IPS DF 6.9 (cell line): ENCODE measurements at regions not wholly inside any gene's neighbourhood (a gene's known extent, or its start where the extent isn't known, plus 50 kb on each side); places are given as distances from the start of the nearest gene placed in this dataset.
"Not testable (repeated sequence)": the region's sequence is repeated elsewhere in the genome, so short reads cannot be mapped to it uniquely, and the experiment has no call there.

ENCODE experiments used
- DNase-seq: peaks from one replicate; pipeline ENCODE4 v3.0.0-alpha.2; 2013; ENCODE audit warnings: low read depth, low spot score
- H3K27ac ChIP-seq: one replicate; pipeline ENCODE4 v1.5.1; 2013; ENCODE audit warnings: low read length, control low read depth
- H3K27me3 ChIP-seq: 2 replicates; pipeline ENCODE4 v1.6.1; 2013; ENCODE audit warnings: mild to moderate bottlenecking, low read length; ENCODE audit not compliant: control insufficient read depth, insufficient read depth
- H3K36me3 ChIP-seq: 2 replicates; pipeline ENCODE4 v1.6.1; 2013; ENCODE audit warnings: low read length; ENCODE audit not compliant: control insufficient read depth, insufficient read depth
- H3K4me1 ChIP-seq: 2 replicates; pipeline ENCODE4 v1.6.1; 2013; ENCODE audit warnings: low read length; ENCODE audit not compliant: control insufficient read depth, insufficient read depth
- H3K4me3 ChIP-seq: 2 replicates; pipeline ENCODE4 v1.5.1; 2013; ENCODE audit warnings: mild to moderate bottlenecking, low read length
- H3K9me3 ChIP-seq: 2 replicates; pipeline ENCODE4 v1.6.1; 2013; ENCODE audit warnings: low read length, inconsistent platforms; ENCODE audit not compliant: control insufficient read depth, insufficient read depth
- WGBS: extraction: QIAGEN DNeasy Blood & Tissue Kit; methylation state at CpG from one replicate; pipeline ENCODE4 v1.1.7; 2013; ENCODE audit warnings: mixed read lengths, missing lambda C conversion rate; ENCODE audit not compliant: insufficient read length, insufficient coverage; 5-methylcytosine and 5-hydroxymethylcytosine counted together

DNA sequence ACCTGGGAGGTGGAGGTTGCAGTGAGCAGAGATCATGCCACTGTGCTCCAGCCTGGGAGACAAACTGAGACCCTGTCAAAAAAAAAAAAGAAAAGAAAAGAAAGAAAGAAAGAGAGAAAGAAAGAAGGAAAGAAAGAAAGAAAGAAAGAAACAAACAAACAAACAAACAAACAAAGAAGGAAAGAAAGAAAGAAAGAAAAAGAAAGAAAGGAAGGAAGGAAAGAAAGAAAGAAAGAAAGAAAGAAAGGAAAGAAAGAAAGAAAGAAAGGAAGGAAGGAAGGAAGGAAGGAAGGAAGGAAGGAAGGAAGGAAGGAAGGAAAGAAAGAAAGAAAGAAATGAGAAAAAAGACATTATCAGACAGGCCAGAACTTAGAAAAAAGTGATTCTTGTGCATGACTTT is 291.0 kb upstream of the FOXK1 start:
- H3K36me3 ChIP-seq, DNase-seq, H3K27me3 ChIP-seq, H3K4me1 ChIP-seq, H3K9me3 ChIP-seq, H3K4me3 ChIP-seq, H3K27ac ChIP-seq: not testable (repeated sequence)

GRCh38 chr7:4394736-4395135 is 287.4 kb upstream of the FOXK1 start:
- no peak for DNase-seq
- no CpG with 5 or more reads among the region's 5 CpGs for WGBS
- no peaks in the 10 kb centered on the region; the same call in 1 of the 2 replicates for H3K9me3 ChIP-seq
- H3K27ac ChIP-seq = no peak overlapping the region
- H3K27me3 ChIP-seq = no peaks in the 10 kb centered on the region
- H3K4me3 ChIP-seq = no peak overlapping the region
- no peaks in the 10 kb centered on the region for H3K4me1 ChIP-seq
- no peaks in the 10 kb centered on the region for H3K36me3 ChIP-seq

- H3K4me1 ChIP-seq = no peaks in the 10 kb centered on the region
- no peak overlapping the region for H3K27ac ChIP-seq
- H3K9me3 ChIP-seq = no peaks in the 10 kb centered on the region; the same call in 1 of the 2 replicates
- no peaks in the 10 kb centered on the region for H3K27me3 ChIP-seq
- WGBS = no CpG with 5 or more reads among the region's 4 CpGs
- H3K36me3 ChIP-seq = no peaks in the 10 kb centered on the region
- no peak for DNase-seq
- H3K4me3 ChIP-seq = no peak overlapping the region
Measured at GRCh38 chr7:4399121-4399520, 283.0 kb upstream of the FOXK1 start.

GRCh38 chr7:4399596-4399995 is 282.5 kb upstream of the FOXK1 start:
- Histone ChIP-seq H3K27ac (no peak overlapping the region), H3K36me3 (no peaks in the 10 kb centered on the region), H3K4me3 (no peak overlapping the region), H3K9me3 (no peaks in the 10 kb centered on the region; the same call in 1 of the 2 replicates), H3K4me1 (no peaks in the 10 kb centered on the region), H3K27me3 (no peaks in the 10 kb centered on the region)
- no CpG with 5 or more reads among the region's 8 CpGs for WGBS
- no peak for DNase-seq

DNA sequence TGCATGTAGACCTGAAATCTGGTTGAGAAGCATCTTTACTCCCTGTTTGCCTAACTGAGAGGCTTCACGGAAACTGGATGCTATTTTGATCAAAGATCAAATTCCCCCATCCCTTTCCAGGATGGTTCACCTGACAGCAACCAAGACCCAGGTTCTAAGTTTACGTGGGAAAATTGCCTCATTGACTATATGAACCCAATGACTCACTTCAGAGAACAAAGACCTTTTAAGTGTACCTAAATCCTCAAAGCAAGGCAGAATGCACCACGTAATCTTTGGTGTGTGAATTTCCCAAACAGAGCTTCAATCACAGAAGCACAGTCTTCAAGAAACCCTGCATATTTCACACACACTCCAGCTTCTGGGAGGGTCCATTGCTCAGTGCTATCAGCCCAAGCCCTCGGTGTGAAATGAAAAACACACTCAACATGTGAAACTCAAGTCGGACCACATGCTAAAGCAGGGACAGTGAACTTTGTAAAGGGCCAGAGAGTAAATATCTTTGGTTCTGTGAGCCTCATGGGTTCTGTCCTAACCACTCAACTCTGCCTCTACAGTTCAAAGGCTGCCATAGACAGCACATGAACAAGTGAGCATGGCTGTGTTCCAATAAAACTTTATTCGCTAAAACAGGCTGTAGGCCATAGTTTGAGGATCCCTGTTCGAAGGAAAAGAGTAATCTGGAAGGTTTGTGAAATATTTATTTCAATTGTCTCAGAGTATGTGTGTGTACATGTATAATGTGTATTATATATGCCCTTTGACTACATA is 275.6 kb upstream of the FOXK1 start:
- no peaks in the 10 kb centered on the region for H3K27me3 ChIP-seq
- no peak for DNase-seq
- no peaks in the 10 kb centered on the region for H3K4me1 ChIP-seq
- WGBS = no CpG with 5 or more reads among the region's 7 CpGs
- H3K36me3 ChIP-seq = no peaks in the 10 kb centered on the region
- no peak overlapping the region for H3K27ac ChIP-seq
- no peaks in the 10 kb centered on the region; the same call in 1 of the 2 replicates for H3K9me3 ChIP-seq
- no peak overlapping the region for H3K4me3 ChIP-seq

GRCh38 chr7:4409946-4410345 is 272.1 kb upstream of the FOXK1 start:
- Histone ChIP-seq H3K36me3 (no peaks in the 10 kb centered on the region), H3K4me1 (no peaks in the 10 kb centered on the region), H3K27ac (no peak overlapping the region), H3K27me3 (no peaks in the 10 kb centered on the region), H3K4me3 (no peak overlapping the region), H3K9me3 (no peaks in the 10 kb centered on the region)
- no CpG with 5 or more reads among the region's 10 CpGs for WGBS
- no peak for DNase-seq

GRCh38 chr7:4416396-4417056 is 265.6 kb upstream of the FOXK1 start:
- no peaks in the 10 kb centered on the region for H3K36me3 ChIP-seq
- no peak overlapping the region for H3K4me3 ChIP-seq
- no peaks in the 10 kb centered on the region for H3K9me3 ChIP-seq
- no peak for DNase-seq
- WGBS = no CpG with 5 or more reads among the region's 26 CpGs
- H3K27ac ChIP-seq = no peak overlapping the region
- H3K27me3 ChIP-seq = no peaks in the 10 kb centered on the region
- no peaks in the 10 kb centered on the region for H3K4me1 ChIP-seq

- H3K4me1 ChIP-seq = no peaks in the 10 kb centered on the region
- no peak for DNase-seq
- no CpG with 5 or more reads among the region's 7 CpGs for whole genome bisulfite sequencing
- no peaks in the 10 kb centered on the region for H3K27me3 ChIP-seq
- peaks cover 4% of the 10 kb centered on the region; the same call in 1 of the 2 replicates for H3K9me3 ChIP-seq
- H3K4me3 ChIP-seq = no peak overlapping the region
- no peaks in the 10 kb centered on the region for H3K36me3 ChIP-seq
- no peak overlapping the region for H3K27ac ChIP-seq
Measured at GRCh38 chr7:4428526-4428925, 253.6 kb upstream of the FOXK1 start.

- no peaks in the 10 kb centered on the region for H3K4me1 ChIP-seq
- no peaks in the 10 kb centered on the region for H3K36me3 ChIP-seq
- H3K27ac ChIP-seq = no peak overlapping the region
- WGBS = no CpG with 5 or more reads among the region's 1 CpG
- H3K9me3 ChIP-seq = no peaks in the 10 kb centered on the region; the same call in 1 of the 2 replicates
- H3K27me3 ChIP-seq = no peaks in the 10 kb centered on the region
- no peak overlapping the region for H3K4me3 ChIP-seq
- no peak for DNase-seq
Measured at GRCh38 chr7:4430227-4430626, 251.9 kb upstream of the FOXK1 start.

DNA sequence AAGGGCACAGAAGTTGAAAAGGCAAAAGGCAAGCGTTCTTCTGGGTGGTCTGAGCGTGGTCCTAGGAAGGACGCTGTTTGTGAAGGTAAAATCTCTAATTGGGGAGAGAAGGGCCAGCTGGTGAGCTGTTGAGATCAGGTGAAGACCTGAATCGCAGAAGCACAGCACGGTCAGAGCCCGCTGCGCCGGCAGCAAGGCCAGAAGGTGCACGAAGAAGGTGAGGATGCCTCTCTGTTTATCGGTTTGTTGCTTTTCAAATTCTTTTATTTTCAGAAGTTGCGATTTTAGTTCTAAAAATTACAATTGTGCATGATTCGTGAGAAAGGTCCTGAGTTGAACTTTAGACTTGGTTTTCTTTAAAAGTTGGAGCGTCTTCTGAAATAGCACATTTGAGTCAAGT is 247.8 kb upstream of the FOXK1 start:
- Histone ChIP-seq H3K9me3 (peaks cover 2% of the 10 kb centered on the region), H3K27me3 (no peaks in the 10 kb centered on the region), H3K27ac (no peak overlapping the region), H3K4me3 (no peak overlapping the region), H3K4me1 (no peaks in the 10 kb centered on the region), H3K36me3 (no peaks in the 10 kb centered on the region)
- DNase-seq = no peak
- WGBS = no CpG with 5 or more reads among the region's 13 CpGs
